HCT116 (cell line): ENCODE measurements at regions not wholly inside any gene's neighbourhood (a gene's known extent, or its start where the extent isn't known, plus 50 kb on each side); places are given as distances from the start of the nearest gene placed in this dataset.

Experiments used
- CEBPB ChIP-seq: IDR thresholded peaks from 2 replicates; pipeline ENCODE4 v1.6.1; 2012; ENCODE audit warnings: low read depth
- EGR1 ChIP-seq: IDR thresholded peaks from 2 replicates; pipeline ENCODE4 v1.6.1; 2012; ENCODE audit warnings: low read depth
- EZH2 ChIP-seq: fragments of 200-600 bp; sonication (generic); IDR thresholded peaks from 2 replicates; pipeline ENCODE4 v1.6.1; 2017; ENCODE audit warnings: antibody characterized with exemption, mixed run types
- EZH2phosphoT487 ChIP-seq: fragments of 200-600 bp; IDR thresholded peaks from 2 replicates; pipeline ENCODE4 v1.6.1; 2018; ENCODE audit warnings: antibody characterized with exemption, borderline replicate concordance
- POLR2A ChIP-seq: IDR thresholded peaks from 2 replicates; pipeline ENCODE4 v1.7.0; 2011; ENCODE audit warnings: borderline replicate concordance; ENCODE audit not compliant: insufficient read depth, insufficient read length; ENCODE audit errors: extremely low read depth
- POLR2AphosphoS5 ChIP-seq: IDR thresholded peaks from 2 replicates; pipeline ENCODE4 v1.6.1; 2011; ENCODE audit warnings: mild to moderate bottlenecking, low read depth, low read length, moderate library complexity
- SIN3A ChIP-seq: IDR thresholded peaks from 2 replicates; pipeline ENCODE4 v1.6.1; 2012; ENCODE audit warnings: low read depth
- YY1 ChIP-seq: IDR thresholded peaks from 2 replicates; pipeline ENCODE4 v1.6.1; 2011; ENCODE audit warnings: low read length, low read depth, moderate library complexity, mild to moderate bottlenecking; ENCODE audit not compliant: insufficient replicate concordance; ENCODE audit errors: extremely low read depth
- ZNF274 ChIP-seq: fragments of 200-500 bp; sonication (Bioruptor generic); IDR thresholded peaks from 2 replicates; pipeline ENCODE4 v1.6.1; 2014; ENCODE audit warnings: mild to moderate bottlenecking, low read depth, low read length, inconsistent platforms
- TF ChIP-seq, protein P1 (sequence below), 3 experiments: fragments of 200-600 bp in 1 of 3; sonication (generic) in 1 of 3; IDR thresholded peaks in 2 of 3; conservative IDR thresholded peaks in 1 of 3; 2 replicates each; pipeline ENCODE4 v1.5.1; 2012 to 2017; ENCODE audit warnings: low read depth in 2 of 3, low read length in 2 of 3, antibody characterized with exemption in 1 of 3, borderline replicate concordance in 1 of 3, control low read depth in 1 of 3, mild to moderate bottlenecking in 1 of 3, mixed read lengths in 1 of 3, mixed run types in 1 of 3, moderate library complexity in 1 of 3; ENCODE audit not compliant: insufficient read depth in 1 of 3
- TF ChIP-seq, protein P2 (sequence below): IDR thresholded peaks from 2 replicates; pipeline ENCODE4 v1.6.1; 2012; ENCODE audit warnings: low read depth
- TF ChIP-seq, protein P3 (sequence below): IDR thresholded peaks from 2 replicates; pipeline ENCODE4 v1.6.1; 2012
- TF ChIP-seq, protein P4 (sequence below): IDR thresholded peaks from 2 replicates; pipeline ENCODE4 v1.6.1; 2012

DNA sequence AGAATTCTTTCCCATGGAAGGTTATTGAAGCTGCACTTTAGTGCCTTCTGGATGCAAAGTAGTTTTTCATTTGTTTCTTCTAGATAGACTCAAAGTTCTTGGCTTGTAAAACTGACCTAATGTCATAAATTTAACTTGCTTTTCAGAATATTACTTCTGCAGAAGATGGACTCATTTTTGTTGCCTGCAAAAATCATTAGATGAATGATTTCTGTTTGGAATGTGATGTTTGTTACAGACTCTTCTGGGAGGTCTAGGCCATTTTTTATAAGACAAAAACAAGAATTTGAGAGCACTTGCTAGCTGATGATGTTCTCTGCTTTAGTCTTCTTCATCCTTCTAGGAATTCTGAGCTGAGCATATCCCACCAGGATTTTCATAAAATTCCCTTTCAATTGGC lies 308.6 kb upstream of the GIMD1 start:
- no peak for TF ChIP-seq EZH2
- TF ChIP-seq, protein P1, sequence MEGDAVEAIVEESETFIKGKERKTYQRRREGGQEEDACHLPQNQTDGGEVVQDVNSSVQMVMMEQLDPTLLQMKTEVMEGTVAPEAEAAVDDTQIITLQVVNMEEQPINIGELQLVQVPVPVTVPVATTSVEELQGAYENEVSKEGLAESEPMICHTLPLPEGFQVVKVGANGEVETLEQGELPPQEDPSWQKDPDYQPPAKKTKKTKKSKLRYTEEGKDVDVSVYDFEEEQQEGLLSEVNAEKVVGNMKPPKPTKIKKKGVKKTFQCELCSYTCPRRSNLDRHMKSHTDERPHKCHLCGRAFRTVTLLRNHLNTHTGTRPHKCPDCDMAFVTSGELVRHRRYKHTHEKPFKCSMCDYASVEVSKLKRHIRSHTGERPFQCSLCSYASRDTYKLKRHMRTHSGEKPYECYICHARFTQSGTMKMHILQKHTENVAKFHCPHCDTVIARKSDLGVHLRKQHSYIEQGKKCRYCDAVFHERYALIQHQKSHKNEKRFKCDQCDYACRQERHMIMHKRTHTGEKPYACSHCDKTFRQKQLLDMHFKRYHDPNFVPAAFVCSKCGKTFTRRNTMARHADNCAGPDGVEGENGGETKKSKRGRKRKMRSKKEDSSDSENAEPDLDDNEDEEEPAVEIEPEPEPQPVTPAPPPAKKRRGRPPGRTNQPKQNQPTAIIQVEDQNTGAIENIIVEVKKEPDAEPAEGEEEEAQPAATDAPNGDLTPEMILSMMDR (IDR thresholded peaks at IDR 0.05 in 2 of 3, conservative IDR thresholded peaks at IDR 0.05 in 1 of 3; ENCODE audit: borderline replicate concordance in 1 of 3, insufficient read depth in 1 of 3, low read depth in 2 of 3, low read length in 2 of 3): no peak
- no peak for TF ChIP-seq POLR2AphosphoS5
- TF ChIP-seq CEBPB: no peak
- TF ChIP-seq EZH2phosphoT487: no peak
- TF ChIP-seq, protein P2, sequence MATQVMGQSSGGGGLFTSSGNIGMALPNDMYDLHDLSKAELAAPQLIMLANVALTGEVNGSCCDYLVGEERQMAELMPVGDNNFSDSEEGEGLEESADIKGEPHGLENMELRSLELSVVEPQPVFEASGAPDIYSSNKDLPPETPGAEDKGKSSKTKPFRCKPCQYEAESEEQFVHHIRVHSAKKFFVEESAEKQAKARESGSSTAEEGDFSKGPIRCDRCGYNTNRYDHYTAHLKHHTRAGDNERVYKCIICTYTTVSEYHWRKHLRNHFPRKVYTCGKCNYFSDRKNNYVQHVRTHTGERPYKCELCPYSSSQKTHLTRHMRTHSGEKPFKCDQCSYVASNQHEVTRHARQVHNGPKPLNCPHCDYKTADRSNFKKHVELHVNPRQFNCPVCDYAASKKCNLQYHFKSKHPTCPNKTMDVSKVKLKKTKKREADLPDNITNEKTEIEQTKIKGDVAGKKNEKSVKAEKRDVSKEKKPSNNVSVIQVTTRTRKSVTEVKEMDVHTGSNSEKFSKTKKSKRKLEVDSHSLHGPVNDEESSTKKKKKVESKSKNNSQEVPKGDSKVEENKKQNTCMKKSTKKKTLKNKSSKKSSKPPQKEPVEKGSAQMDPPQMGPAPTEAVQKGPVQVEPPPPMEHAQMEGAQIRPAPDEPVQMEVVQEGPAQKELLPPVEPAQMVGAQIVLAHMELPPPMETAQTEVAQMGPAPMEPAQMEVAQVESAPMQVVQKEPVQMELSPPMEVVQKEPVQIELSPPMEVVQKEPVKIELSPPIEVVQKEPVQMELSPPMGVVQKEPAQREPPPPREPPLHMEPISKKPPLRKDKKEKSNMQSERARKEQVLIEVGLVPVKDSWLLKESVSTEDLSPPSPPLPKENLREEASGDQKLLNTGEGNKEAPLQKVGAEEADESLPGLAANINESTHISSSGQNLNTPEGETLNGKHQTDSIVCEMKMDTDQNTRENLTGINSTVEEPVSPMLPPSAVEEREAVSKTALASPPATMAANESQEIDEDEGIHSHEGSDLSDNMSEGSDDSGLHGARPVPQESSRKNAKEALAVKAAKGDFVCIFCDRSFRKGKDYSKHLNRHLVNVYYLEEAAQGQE: no peak
- TF ChIP-seq POLR2A: no peak
- TF ChIP-seq YY1: no peak
- no peak for TF ChIP-seq SIN3A
- no peak for TF ChIP-seq ZNF274
- TF ChIP-seq, protein P3, sequence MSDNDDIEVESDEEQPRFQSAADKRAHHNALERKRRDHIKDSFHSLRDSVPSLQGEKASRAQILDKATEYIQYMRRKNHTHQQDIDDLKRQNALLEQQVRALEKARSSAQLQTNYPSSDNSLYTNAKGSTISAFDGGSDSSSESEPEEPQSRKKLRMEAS: no peak
- TF ChIP-seq, protein P4, sequence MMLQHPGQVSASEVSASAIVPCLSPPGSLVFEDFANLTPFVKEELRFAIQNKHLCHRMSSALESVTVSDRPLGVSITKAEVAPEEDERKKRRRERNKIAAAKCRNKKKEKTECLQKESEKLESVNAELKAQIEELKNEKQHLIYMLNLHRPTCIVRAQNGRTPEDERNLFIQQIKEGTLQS: no peak
- TF ChIP-seq EGR1: no peak
